Peyer's patch (tissue), 4 donors: ENCODE measurements at regions not wholly inside any gene's neighbourhood (a gene's known extent, or its start where the extent isn't known, plus 50 kb on each side); places are given as distances from the start of the nearest gene placed in this dataset.

ENCODE experiments used
- DNase-seq, 3 donors: peaks; one replicate each; pipeline ENCODE4 v3.0.0-alpha.2; 2017 to 2019
- H3K27ac ChIP-seq, 4 donors: fragments of 200-600 bp; sonication (generic); one replicate each; pipeline ENCODE4 v1.5.1; 2016 to 2019
- H3K27me3 ChIP-seq, 2 donors: fragments of 200-600 bp; sonication (generic); one replicate each; pipeline ENCODE4 v1.5.1; 2019
- H3K36me3 ChIP-seq, 3 donors: fragments of 200-600 bp; sonication (generic); one replicate each; pipeline ENCODE4 v1.5.1; 2016 to 2019
- H3K4me1 ChIP-seq, 4 donors: fragments of 200-600 bp; sonication (generic); one replicate each; pipeline ENCODE4 v1.5.1; 2016 to 2019
- H3K4me3 ChIP-seq, 4 donors: fragments of 200-600 bp; sonication (generic); 1 replicate in 3 of 4; 2 replicates in 1 of 4; pipeline ENCODE4 v1.5.1; 2016 to 2019; ENCODE audit warnings: mild to moderate bottlenecking in 1 of 4
- H3K9me3 ChIP-seq, 4 donors: fragments of 200-600 bp; sonication (generic); one replicate each; pipeline ENCODE4 v1.5.1; 2016 to 2019; ENCODE audit warnings: mild to moderate bottlenecking in 1 of 4
- POLR2A ChIP-seq, 2 donors: fragments of 450-650 bp; IDR thresholded peaks; one replicate each; pipeline ENCODE4 v1.5.1; 2017; ENCODE audit warnings: antibody characterized with exemption in 2 of 2, mild to moderate bottlenecking in 2 of 2, moderate library complexity in 2 of 2
- TF ChIP-seq, protein P1 (sequence below), 6 experiments: fragments of 450-650 bp in 4 of 6; fragments of 200-600 bp in 2 of 6; sonication (generic) in 1 of 6; IDR thresholded peaks; one replicate each; pipeline ENCODE4 v1.5.1; 2017 to 2019; ENCODE audit warnings: antibody characterized with exemption in 6 of 6, mild to moderate bottlenecking in 3 of 6, moderate library complexity in 1 of 6

DNA sequence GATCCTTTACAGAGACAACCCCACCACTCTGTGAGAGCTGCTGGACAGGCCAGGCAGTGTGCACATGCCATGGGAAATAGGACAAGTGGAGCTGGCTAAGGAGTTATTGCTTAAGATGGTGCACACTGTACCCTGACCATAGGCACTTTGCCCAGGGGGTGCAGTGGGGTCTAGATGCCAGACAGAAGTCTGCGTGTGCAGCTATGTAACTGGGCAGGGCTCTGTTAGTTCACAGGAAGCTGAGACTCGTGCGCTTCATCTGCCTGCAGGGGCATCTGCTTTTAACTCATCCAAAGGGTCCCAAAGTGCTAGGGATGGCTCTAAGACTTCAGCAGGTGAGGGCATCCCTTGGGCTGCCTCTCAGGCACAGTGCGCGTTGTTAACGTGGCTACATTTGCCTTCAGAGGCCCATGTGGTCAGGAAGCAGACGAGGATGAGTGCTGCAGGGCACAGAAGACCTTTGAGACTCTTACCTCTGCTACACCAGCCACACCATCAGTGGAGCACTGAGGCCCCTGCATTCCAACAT is 77.7 kb upstream of the GPR26 start:
- Histone ChIP-seq H3K4me1 (peaks cover 0 to 8% (median 0%) of the 10 kb centered on the region in 4 donors), H3K4me3 (no peak overlapping the region), H3K9me3 (no peaks in the 10 kb centered on the region), H3K27me3 (no peaks in the 10 kb centered on the region), H3K27ac (no peak overlapping the region), H3K36me3 (no peaks in the 10 kb centered on the region)
- no peak for DNase-seq
- TF ChIP-seq POLR2A (IDR thresholded peaks at IDR 0.05): no peak
- TF ChIP-seq, protein P1, sequence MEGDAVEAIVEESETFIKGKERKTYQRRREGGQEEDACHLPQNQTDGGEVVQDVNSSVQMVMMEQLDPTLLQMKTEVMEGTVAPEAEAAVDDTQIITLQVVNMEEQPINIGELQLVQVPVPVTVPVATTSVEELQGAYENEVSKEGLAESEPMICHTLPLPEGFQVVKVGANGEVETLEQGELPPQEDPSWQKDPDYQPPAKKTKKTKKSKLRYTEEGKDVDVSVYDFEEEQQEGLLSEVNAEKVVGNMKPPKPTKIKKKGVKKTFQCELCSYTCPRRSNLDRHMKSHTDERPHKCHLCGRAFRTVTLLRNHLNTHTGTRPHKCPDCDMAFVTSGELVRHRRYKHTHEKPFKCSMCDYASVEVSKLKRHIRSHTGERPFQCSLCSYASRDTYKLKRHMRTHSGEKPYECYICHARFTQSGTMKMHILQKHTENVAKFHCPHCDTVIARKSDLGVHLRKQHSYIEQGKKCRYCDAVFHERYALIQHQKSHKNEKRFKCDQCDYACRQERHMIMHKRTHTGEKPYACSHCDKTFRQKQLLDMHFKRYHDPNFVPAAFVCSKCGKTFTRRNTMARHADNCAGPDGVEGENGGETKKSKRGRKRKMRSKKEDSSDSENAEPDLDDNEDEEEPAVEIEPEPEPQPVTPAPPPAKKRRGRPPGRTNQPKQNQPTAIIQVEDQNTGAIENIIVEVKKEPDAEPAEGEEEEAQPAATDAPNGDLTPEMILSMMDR (IDR thresholded peaks at IDR 0.05): no peak

DNA sequence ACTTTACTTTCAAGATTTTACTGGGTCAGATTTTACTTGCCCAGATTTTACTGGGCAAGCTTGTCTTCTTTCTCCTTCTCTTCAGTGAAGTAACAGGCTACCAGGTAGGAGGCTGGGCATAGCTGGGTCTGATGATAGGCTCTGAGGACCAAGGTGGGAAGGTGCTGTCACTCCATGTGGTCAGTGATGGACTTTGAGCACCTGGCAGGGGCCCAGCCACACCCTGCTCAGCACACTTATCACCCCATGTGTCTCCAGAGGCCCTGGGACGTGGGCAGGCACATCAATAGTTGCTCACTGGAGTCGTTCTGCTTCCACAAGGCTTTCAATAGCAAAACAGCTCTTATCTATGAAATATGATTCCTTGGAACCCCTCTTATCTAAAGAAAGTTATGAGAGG is 70.5 kb upstream of the GPR26 start:
- Histone ChIP-seq H3K27me3 (no peaks in the 10 kb centered on the region), H3K9me3 (no peaks in the 10 kb centered on the region), H3K27ac (no peak overlapping the region), H3K4me1 (no peaks in the 10 kb centered on the region), H3K36me3 (no peaks in the 10 kb centered on the region), H3K4me3 (no peak overlapping the region)
- DNase-seq: no peak
- TF ChIP-seq, protein P1 (IDR thresholded peaks at IDR 0.05): no peak
- TF ChIP-seq POLR2A (IDR thresholded peaks at IDR 0.05): no peak

DNA sequence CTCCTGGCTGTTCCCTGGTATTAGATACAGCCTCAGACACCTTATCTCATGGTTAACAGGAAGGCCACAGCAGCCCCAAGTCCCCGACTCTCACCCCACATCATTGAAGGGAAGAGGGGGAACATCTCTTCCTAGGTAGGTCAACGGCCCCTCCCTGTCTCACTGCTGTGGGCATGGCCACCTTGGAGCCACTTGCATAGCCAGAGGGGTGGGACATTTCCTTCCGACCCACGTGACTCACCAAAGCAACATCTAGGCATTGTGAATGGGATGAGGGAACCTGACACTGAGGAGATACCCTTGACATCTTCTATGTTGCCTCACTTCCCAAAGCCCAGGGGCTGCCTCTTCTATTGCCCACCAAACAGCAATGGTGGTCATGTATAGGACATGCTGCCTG is 68.5 kb upstream of the GPR26 start:
- TF ChIP-seq, protein P1 (IDR thresholded peaks at IDR 0.05): no peak
- TF ChIP-seq POLR2A (IDR thresholded peaks at IDR 0.05): no peak
- no peak for DNase-seq
- Histone ChIP-seq H3K4me3 (no peak overlapping the region), H3K27me3 (no peaks in the 10 kb centered on the region), H3K4me1 (no peaks in the 10 kb centered on the region), H3K27ac (no peak overlapping the region), H3K36me3 (no peaks in the 10 kb centered on the region), H3K9me3 (no peaks in the 10 kb centered on the region)

DNA sequence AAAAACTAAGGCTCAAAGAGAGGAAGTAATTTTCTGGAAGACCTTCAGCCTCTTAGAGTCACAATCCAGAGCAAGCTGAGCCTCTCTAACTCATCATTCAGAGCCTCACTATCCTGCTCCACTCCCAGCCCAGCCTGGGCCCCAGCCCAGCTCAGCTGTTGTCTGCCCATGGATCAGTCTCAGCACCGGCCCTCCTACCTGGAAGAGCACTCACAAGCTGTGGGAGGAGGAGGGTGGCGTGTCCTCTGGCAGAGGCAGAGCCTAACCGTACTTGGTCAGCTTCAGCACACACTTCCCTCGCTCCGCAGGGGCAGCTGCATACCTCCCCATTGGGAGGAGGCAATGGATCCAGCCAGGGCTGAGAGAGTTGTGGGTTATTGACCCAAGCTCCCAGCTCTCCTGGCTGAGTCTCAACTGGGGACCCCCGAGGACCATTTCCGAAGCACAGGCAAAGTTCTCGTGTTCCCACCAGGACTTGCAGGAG is 66.7 kb upstream of the GPR26 start:
- no peak overlapping the region for H3K4me3 ChIP-seq
- no peaks in the 10 kb centered on the region for H3K4me1 ChIP-seq
- no peaks in the 10 kb centered on the region for H3K36me3 ChIP-seq
- no peaks in the 10 kb centered on the region for H3K27me3 ChIP-seq
- H3K9me3 ChIP-seq: no peaks in the 10 kb centered on the region
- TF ChIP-seq POLR2A (IDR thresholded peaks at IDR 0.05): no peak
- TF ChIP-seq, protein P1 (IDR thresholded peaks at IDR 0.05): no peak
- no peak overlapping the region for H3K27ac ChIP-seq
- DNase-seq: no peak

DNA sequence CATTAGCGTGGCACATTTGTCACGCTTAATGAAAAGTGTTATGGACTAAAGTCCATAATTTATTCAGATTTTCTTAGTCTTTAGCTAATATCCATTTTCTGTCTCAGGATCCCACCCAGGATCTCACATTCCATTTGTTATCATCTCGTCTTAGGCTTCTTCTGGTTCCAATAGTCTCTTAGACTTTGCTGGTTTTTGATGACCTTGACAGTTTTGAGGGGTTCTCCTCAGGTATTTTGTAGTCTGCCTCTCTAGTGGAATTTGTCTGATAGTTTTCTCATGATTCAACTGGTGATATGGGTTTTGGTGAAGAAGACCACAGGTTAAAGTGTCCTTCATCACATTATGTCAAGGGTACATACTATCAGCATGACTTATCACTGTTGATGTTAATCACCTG is 66.0 kb upstream of the GPR26 start:
- DNase-seq: no peak
- H3K27me3 ChIP-seq: no peaks in the 10 kb centered on the region
- no peaks in the 10 kb centered on the region for H3K9me3 ChIP-seq

More for the DNA sequence above, 66.0 kb upstream of the GPR26 start:
- H3K27ac ChIP-seq: no peak overlapping the region
- TF ChIP-seq, protein P1 (IDR thresholded peaks at IDR 0.05): no peak
- no peak for TF ChIP-seq POLR2A (IDR thresholded peaks at IDR 0.05)
- no peaks in the 10 kb centered on the region for H3K4me1 ChIP-seq
- H3K36me3 ChIP-seq: no peaks in the 10 kb centered on the region
- no peak overlapping the region for H3K4me3 ChIP-seq
